NCI-H748 (cell line): ENCODE measurements at regions not wholly inside any gene's neighbourhood (a gene's known extent, or its start where the extent isn't known, plus 50 kb on each side); places are given as distances from the start of the nearest gene placed in this dataset.
"Not testable (repeated sequence)": the region's sequence is repeated elsewhere in the genome, so short reads cannot be mapped to it uniquely, and the experiment has no call there.

Experiments used
- DNase-seq: peaks from one replicate; lab custom pipeline; 2025; ENCODE audit not compliant: unreplicated experiment; lab: John Stamatoyannopoulos, UW

GRCh38 chr6:134443009-134443408 is 125.1 kb upstream of the SGK1 start:
- no peak for DNase-seq

- no peak for DNase-seq
Observed at GRCh38 chr6:134442073-134442472, 124.2 kb upstream of the SGK1 start.

- no peak for DNase-seq
Observed at GRCh38 chr6:134438837-134439236, 120.9 kb upstream of the SGK1 start.

GRCh38 chr6:134437376-134437775 is 119.5 kb upstream of the SGK1 start:
- no peak for DNase-seq

GRCh38 chr6:134436950-134437349 is 119.0 kb upstream of the SGK1 start:
- DNase-seq: no peak

- peak; percentile 66 for DNase-seq
Observed at GRCh38 chr6:134436281-134436815, 118.4 kb upstream of the SGK1 start.

- DNase-seq: no peak
Observed at GRCh38 chr6:134435814-134436280, 117.9 kb upstream of the SGK1 start.

GRCh38 chr6:134434019-134434942 is 116.4 kb upstream of the SGK1 start:
- no peak for DNase-seq

- DNase-seq: no peak
Observed at GRCh38 chr6:134432036-134432435, 114.1 kb upstream of the SGK1 start.

GRCh38 chr6:134431421-134431859 is 113.5 kb upstream of the SGK1 start:
- no peak for DNase-seq

- no peak for DNase-seq
Observed at GRCh38 chr6:134429861-134430380, 112.0 kb upstream of the SGK1 start.

GRCh38 chr6:134427721-134428120 is 109.8 kb upstream of the SGK1 start:
- no peak for DNase-seq

- no peak for DNase-seq
Observed at GRCh38 chr6:134426623-134427022, 108.7 kb upstream of the SGK1 start.

- DNase-seq: not testable (repeated sequence)
Observed at GRCh38 chr6:134425917-134426316, 108.0 kb upstream of the SGK1 start.

- DNase-seq: peak; percentile 31
Observed at GRCh38 chr6:134425513-134425912, 107.6 kb upstream of the SGK1 start.

- no peak for DNase-seq
Observed at GRCh38 chr6:134424798-134425170, 106.9 kb upstream of the SGK1 start.

- peak; percentile 56 for DNase-seq
Observed at GRCh38 chr6:134424165-134424797, 106.4 kb upstream of the SGK1 start.

GRCh38 chr6:134422426-134423231 is 104.7 kb upstream of the SGK1 start:
- DNase-seq: no peak

- DNase-seq: no peak
Observed at GRCh38 chr6:134421501-134421900, 103.6 kb upstream of the SGK1 start.

- no peak for DNase-seq
Observed at GRCh38 chr6:134420614-134421181, 102.8 kb upstream of the SGK1 start.

- DNase-seq: no peak
Observed at GRCh38 chr6:134419716-134420115, 101.8 kb upstream of the SGK1 start.
